GM12872 (cell line): ENCODE measurements at regions not wholly inside any gene's neighbourhood (a gene's known extent, or its start where the extent isn't known, plus 50 kb on each side); places are given as distances from the start of the nearest gene placed in this dataset.

Experiments used
- CTCF ChIP-seq: IDR thresholded peaks from 3 replicates; pipeline ENCODE4 v1.5.1; 2011; ENCODE audit warnings: low read depth, mild to moderate bottlenecking, low read length, moderate library complexity; ENCODE audit not compliant: insufficient read depth

GRCh38 chr5:52452098-52452497, 335.6 kb upstream of the ITGA1 start:
- no peak for TF ChIP-seq CTCF

- no peak for TF ChIP-seq CTCF
Measured at GRCh38 chr5:52453176-52453575, 334.5 kb upstream of the ITGA1 start.

GRCh38 chr5:52455920-52456319, 331.8 kb upstream of the ITGA1 start:
- no peak for TF ChIP-seq CTCF

GRCh38 chr5:52457810-52458209, 329.9 kb upstream of the ITGA1 start:
- no peak for TF ChIP-seq CTCF

GRCh38 chr5:52466113-52466512, 321.6 kb upstream of the ITGA1 start:
- TF ChIP-seq CTCF: no peak

GRCh38 chr5:52466749-52467520, 320.8 kb upstream of the ITGA1 start:
- no peak for TF ChIP-seq CTCF

- no peak for TF ChIP-seq CTCF
Measured at GRCh38 chr5:52468976-52469375, 318.7 kb upstream of the ITGA1 start.
